ENCODE measurements at regions not wholly inside any gene's neighbourhood (a gene's known extent, or its start where the extent isn't known, plus 50 kb on each side); places are given as distances from the start of the nearest gene placed in this dataset.

DNA sequence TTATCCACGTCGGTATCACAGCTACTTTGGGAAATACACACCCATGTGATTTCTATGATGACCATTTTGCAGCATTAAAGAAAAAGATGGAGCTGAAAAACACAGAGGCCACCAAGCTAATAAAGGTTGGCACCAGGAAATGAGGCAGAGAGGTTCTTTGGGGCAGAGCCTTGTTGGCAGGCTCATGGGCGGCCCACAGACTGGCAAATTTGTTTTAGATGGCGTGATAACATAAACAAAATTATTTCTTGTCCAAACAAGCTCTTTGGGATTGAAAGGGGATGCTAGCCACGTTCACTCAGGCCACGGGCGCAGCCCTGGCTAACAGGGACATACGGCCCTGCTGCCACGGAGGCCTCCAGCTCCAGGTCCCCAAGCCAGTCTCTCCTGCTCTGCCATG lies 135.9 kb upstream of the ZMIZ1 start:
- TF ChIP-seq ELF4 (IDR thresholded peaks at IDR 0.05) (no peak), ZNF384 (IDR thresholded peaks at IDR 0.05) (no peak), TARDBP (IDR thresholded peaks at IDR 0.05) (no peak), CTBP1 (IDR thresholded peaks at IDR 0.05; ENCODE audit: borderline replicate concordance) (no peak), L3MBTL2 (conservative IDR thresholded peaks at IDR 0.05) (no peak), NFRKB (IDR thresholded peaks at IDR 0.05) (no peak), SP1 (IDR thresholded peaks at IDR 0.05) (no peak), FOXM1 (IDR thresholded peaks at IDR 0.05; ENCODE audit: borderline replicate concordance) (no peak), BHLHE40 (IDR thresholded peaks at IDR 0.05; ENCODE audit: borderline replicate concordance) (no peak), FOXA1 (IDR thresholded peaks at IDR 0.05) (no peak), ARNT (IDR thresholded peaks at IDR 0.05) (no peak), HDGF (IDR thresholded peaks at IDR 0.05; ENCODE audit: borderline replicate concordance) (no peak)
- TF ChIP-seq, protein P1, sequence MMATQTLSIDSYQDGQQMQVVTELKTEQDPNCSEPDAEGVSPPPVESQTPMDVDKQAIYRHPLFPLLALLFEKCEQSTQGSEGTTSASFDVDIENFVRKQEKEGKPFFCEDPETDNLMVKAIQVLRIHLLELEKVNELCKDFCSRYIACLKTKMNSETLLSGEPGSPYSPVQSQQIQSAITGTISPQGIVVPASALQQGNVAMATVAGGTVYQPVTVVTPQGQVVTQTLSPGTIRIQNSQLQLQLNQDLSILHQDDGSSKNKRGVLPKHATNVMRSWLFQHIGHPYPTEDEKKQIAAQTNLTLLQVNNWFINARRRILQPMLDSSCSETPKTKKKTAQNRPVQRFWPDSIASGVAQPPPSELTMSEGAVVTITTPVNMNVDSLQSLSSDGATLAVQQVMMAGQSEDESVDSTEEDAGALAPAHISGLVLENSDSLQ (IDR thresholded peaks at IDR 0.05) = no peak

Data from HEK293T (cell line).